HEK293 (cell line): ENCODE measurements at regions not wholly inside any gene's neighbourhood (a gene's known extent, or its start where the extent isn't known, plus 50 kb on each side); places are given as distances from the start of the nearest gene placed in this dataset.

Experiments
- CTCF ChIA-PET: fragments of 350-600 bp; formaldehyde crosslinking; extraction: SDS; loops from one replicate; lab custom pipeline; 2021; ENCODE audit warnings: antibody characterized with exemption; lab: Yijun Ruan, JAX
- POLR2A ChIA-PET: fragments of 300-600 bp; formaldehyde crosslinking; extraction: SDS; loops from one replicate; lab custom pipeline; 2020; ENCODE audit warnings: antibody characterized with exemption, inconsistent platforms; lab: Yijun Ruan, JAX
- H3K27ac ChIP-seq: fragments of 200-500 bp; sonication (Bioruptor generic); 2 replicates; pipeline ENCODE4 v1.5.1; 2014; ENCODE audit warnings: low read depth, low read length, control low read depth, inconsistent platforms; ENCODE audit errors: extremely low read depth
- H3K36me3 ChIP-seq, 2 experiments: fragments of 200-500 bp in 1 of 2; sonication (Bioruptor generic) in 1 of 2; 1 replicate in 1 of 2; 2 replicates in 1 of 2; pipeline ENCODE4 v1.5.1; 2014 to 2017; ENCODE audit warnings: inconsistent platforms in 2 of 2, low read length in 2 of 2; ENCODE audit not compliant: control insufficient read depth in 2 of 2, insufficient read depth in 1 of 2
- H3K4me1 ChIP-seq: fragments of 200-500 bp; sonication (Bioruptor generic); 2 replicates; pipeline ENCODE4 v1.5.1; 2014; ENCODE audit warnings: mild to moderate bottlenecking, low read length, inconsistent platforms; ENCODE audit not compliant: control insufficient read depth, insufficient read depth
- H3K4me3 ChIP-seq: 2 replicates; pipeline ENCODE4 v1.5.1; 2011; ENCODE audit warnings: low read depth, mild to moderate bottlenecking, control low read depth, low read length, moderate library complexity
- H3K9me3 ChIP-seq: fragments of 200-500 bp; sonication (Bioruptor generic); 2 replicates; pipeline ENCODE4 v1.5.1; 2014; ENCODE audit warnings: low read depth, low read length, inconsistent platforms; ENCODE audit not compliant: control insufficient read depth, insufficient read depth
- EGR2 ChIP-seq: fragments of 450-650 bp; formaldehyde crosslinking; IDR thresholded peaks from 2 replicates; pipeline ENCODE4 v1.5.1; 2016; ENCODE audit warnings: low read depth, missing biosample characterization, missing genetic modification characterization
- IKZF3 ChIP-seq: fragments of 450-650 bp; IDR thresholded peaks from 2 replicates; pipeline ENCODE4 v1.5.0; 2018; ENCODE audit warnings: missing biosample characterization, mild to moderate bottlenecking, missing genetic modification characterization, moderate library complexity
- KLF1 ChIP-seq: fragments of 450-650 bp; formaldehyde crosslinking; IDR thresholded peaks from 2 replicates; pipeline ENCODE4 v1.5.1; 2016; ENCODE audit warnings: missing biosample characterization, missing genetic modification characterization
- OVOL3 ChIP-seq: fragments of 450-650 bp; formaldehyde crosslinking; IDR thresholded peaks from 2 replicates; pipeline ENCODE4 v1.5.1; 2016; ENCODE audit warnings: missing biosample characterization, missing genetic modification characterization
- SP2 ChIP-seq: fragments of 450-650 bp; formaldehyde crosslinking; IDR thresholded peaks from 2 replicates; pipeline ENCODE4 v1.5.1; 2016; ENCODE audit warnings: missing biosample characterization, missing genetic modification characterization
- ZBTB21 ChIP-seq: fragments of 450-650 bp; formaldehyde crosslinking; IDR thresholded peaks from 2 replicates; pipeline ENCODE4 v1.5.1; 2017; ENCODE audit warnings: missing biosample characterization, missing genetic modification characterization
- ZNF133 ChIP-seq: fragments of 450-650 bp; formaldehyde crosslinking; IDR thresholded peaks from 2 replicates; pipeline ENCODE4 v1.5.1; 2016; ENCODE audit warnings: missing biosample characterization, missing genetic modification characterization
- ZNF148 ChIP-seq: fragments of 450-650 bp; formaldehyde crosslinking; IDR thresholded peaks from 2 replicates; pipeline ENCODE4 v1.5.0; 2017; ENCODE audit warnings: missing biosample characterization, missing genetic modification characterization, borderline replicate concordance
- ZNF354C ChIP-seq: fragments of 450-650 bp; formaldehyde crosslinking; IDR thresholded peaks from 2 replicates; pipeline ENCODE4 v1.5.1; 2016; ENCODE audit warnings: missing biosample characterization, missing genetic modification characterization, low read depth, borderline replicate concordance
- ZNF530 ChIP-seq: fragments of 450-650 bp; formaldehyde crosslinking; IDR thresholded peaks from 2 replicates; pipeline ENCODE4 v1.5.1; 2016; ENCODE audit warnings: low read depth, missing biosample characterization, missing genetic modification characterization
- ZNF610 ChIP-seq: fragments of 450-650 bp; formaldehyde crosslinking; IDR thresholded peaks from 2 replicates; pipeline ENCODE4 v1.5.1; 2016; ENCODE audit warnings: missing biosample characterization, missing genetic modification characterization, borderline replicate concordance
- ZNF645 ChIP-seq: fragments of 450-650 bp; formaldehyde crosslinking; IDR thresholded peaks from 2 replicates; pipeline ENCODE4; 2016; ENCODE audit warnings: missing biosample characterization, missing genetic modification characterization
- ZNF658 ChIP-seq: fragments of 450-650 bp; formaldehyde crosslinking; IDR thresholded peaks from 2 replicates; pipeline ENCODE4; 2016; ENCODE audit warnings: missing biosample characterization, missing genetic modification characterization
- ZNF747 ChIP-seq: fragments of 450-650 bp; formaldehyde crosslinking; IDR thresholded peaks from 2 replicates; pipeline ENCODE4 v1.5.1; 2016; ENCODE audit warnings: missing biosample characterization, missing genetic modification characterization
- ZNF785 ChIP-seq: fragments of 450-650 bp; formaldehyde crosslinking; IDR thresholded peaks from 2 replicates; pipeline ENCODE4 v1.5.1; 2016; ENCODE audit warnings: missing biosample characterization, missing genetic modification characterization
- TF ChIP-seq, protein P1 (sequence below): fragments of 450-650 bp; formaldehyde crosslinking; IDR thresholded peaks from 2 replicates; pipeline ENCODE4 v1.5.1; 2016; ENCODE audit warnings: missing biosample characterization, missing genetic modification characterization
- TF ChIP-seq, protein P2 (sequence below): sonication (generic); formaldehyde crosslinking; IDR thresholded peaks from 2 replicates; pipeline ENCODE4 v1.8.1; 2022; ENCODE audit warnings: mild to moderate bottlenecking, moderate library complexity, missing genetic modification reagents
- TF ChIP-seq, protein P3 (sequence below): fragments of 450-650 bp; formaldehyde crosslinking; IDR thresholded peaks from 2 replicates; pipeline ENCODE4 v1.5.1; 2017; ENCODE audit warnings: missing biosample characterization, missing genetic modification characterization

- TF ChIP-seq, protein P1, sequence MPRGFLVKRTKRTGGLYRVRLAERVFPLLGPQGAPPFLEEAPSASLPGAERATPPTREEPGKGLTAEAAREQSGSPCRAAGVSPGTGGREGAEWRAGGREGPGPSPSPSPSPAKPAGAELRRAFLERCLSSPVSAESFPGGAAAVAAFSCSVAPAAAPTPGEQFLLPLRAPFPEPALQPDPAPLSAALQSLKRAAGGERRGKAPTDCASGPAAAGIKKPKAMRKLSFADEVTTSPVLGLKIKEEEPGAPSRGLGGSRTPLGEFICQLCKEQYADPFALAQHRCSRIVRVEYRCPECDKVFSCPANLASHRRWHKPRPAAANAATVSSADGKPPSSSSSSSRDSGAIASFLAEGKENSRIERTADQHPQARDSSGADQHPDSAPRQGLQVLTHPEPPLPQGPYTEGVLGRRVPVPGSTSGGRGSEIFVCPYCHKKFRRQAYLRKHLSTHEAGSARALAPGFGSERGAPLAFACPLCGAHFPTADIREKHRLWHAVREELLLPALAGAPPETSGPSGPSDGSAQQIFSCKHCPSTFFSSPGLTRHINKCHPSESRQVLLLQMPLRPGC (tag by site-specific recombination), result no peak
These were observed 563.4 kb downstream of the TUSC7 start (continued) for GRCh38 chr3:117272876-117273523.

DNA sequence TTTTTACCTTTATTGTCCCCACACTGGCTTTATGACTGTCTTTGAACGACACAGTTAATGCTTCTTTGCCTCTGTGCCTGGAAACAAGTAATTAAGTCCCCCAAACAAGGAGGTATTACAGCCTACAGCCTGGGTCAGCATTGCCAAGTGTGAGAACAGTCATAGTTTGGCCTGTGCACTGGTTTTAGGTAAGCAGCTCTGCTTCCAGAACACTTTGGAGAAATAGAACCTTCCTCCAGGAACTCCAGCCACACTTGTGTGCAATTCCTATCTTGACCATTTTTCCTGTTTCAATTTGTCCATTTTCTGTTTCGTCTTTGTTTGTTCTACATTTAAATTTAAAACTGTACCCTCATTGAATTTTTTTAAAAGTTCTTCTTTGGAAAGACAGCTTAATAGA, 568.2 kb downstream of the TUSC7 start:
- H3K4me3 ChIP-seq, result no peak overlapping the region
- H3K9me3 ChIP-seq, result no peaks in the 10 kb centered on the region
- ChIA-PET POLR2A (no interaction called here), CTCF (no interaction called here)
- no peaks in the 10 kb centered on the region for H3K36me3 ChIP-seq
- TF ChIP-seq OVOL3 (tag by site-specific recombination) (no peak), ZNF658 (no peak), ZNF530 (tag by site-specific recombination) (no peak), ZNF133 (no peak), KLF1 (tag by site-specific recombination) (no peak), ZNF785 (tag by site-specific recombination) (no peak), ZBTB21 (tag by site-specific recombination) (no peak), ZNF354C (tag by site-specific recombination) (no peak), EGR2 (no peak), SP2 (no peak), ZNF645 (tag by site-specific recombination) (no peak)
- TF ChIP-seq, protein P2, sequence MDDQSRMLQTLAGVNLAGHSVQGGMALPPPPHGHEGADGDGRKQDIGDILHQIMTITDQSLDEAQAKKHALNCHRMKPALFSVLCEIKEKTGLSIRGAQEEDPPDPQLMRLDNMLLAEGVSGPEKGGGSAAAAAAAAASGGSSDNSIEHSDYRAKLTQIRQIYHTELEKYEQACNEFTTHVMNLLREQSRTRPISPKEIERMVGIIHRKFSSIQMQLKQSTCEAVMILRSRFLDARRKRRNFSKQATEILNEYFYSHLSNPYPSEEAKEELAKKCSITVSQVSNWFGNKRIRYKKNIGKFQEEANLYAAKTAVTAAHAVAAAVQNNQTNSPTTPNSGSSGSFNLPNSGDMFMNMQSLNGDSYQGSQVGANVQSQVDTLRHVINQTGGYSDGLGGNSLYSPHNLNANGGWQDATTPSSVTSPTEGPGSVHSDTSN (CRISPR knock-in tag), result no peak
- TF ChIP-seq, protein P3, sequence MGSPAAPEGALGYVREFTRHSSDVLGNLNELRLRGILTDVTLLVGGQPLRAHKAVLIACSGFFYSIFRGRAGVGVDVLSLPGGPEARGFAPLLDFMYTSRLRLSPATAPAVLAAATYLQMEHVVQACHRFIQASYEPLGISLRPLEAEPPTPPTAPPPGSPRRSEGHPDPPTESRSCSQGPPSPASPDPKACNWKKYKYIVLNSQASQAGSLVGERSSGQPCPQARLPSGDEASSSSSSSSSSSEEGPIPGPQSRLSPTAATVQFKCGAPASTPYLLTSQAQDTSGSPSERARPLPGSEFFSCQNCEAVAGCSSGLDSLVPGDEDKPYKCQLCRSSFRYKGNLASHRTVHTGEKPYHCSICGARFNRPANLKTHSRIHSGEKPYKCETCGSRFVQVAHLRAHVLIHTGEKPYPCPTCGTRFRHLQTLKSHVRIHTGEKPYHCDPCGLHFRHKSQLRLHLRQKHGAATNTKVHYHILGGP, result no peak
- 0 out of 2 replicates have a peak, but pooled peaks cover 3% of the 10 kb centered on the region for H3K4me1 ChIP-seq
- H3K27ac ChIP-seq, result no peak overlapping the region

- Histone ChIP-seq H3K27ac (no peak overlapping the region), H3K4me3 (no peak overlapping the region), H3K9me3 (no peaks in the 10 kb centered on the region), H3K36me3 (no peaks in the 10 kb centered on the region), H3K4me1 (0 out of 2 replicates have a peak, but pooled peaks cover 3% of the 10 kb centered on the region)
- POLR2A ChIA-PET, result no interaction called here
- TF ChIP-seq ZNF747 (tag by site-specific recombination) (no peak), ZNF148 (tag by site-specific recombination) (no peak), ZNF610 (no peak), IKZF3 (tag by site-specific recombination) (no peak)
- CTCF ChIA-PET, result no interaction called here
These were observed 569.0 kb downstream of the TUSC7 start for GRCh38 chr3:117278424-117279190.
